ENCODE measurements at regions not wholly inside any gene's neighbourhood (a gene's known extent, or its start where the extent isn't known, plus 50 kb on each side); places are given as distances from the start of the nearest gene placed in this dataset.

GRCh38 chr16:86410081-86410480 is 100.2 kb upstream of the FOXF1 start:
- Histone ChIP-seq H3K4me2 (ENCODE audit: control insufficient read depth, extremely low read depth, insufficient read depth, low read depth, low read length) (no peak overlapping the region), H3K36me3 (ENCODE audit: control insufficient read depth in 2 of 2, extremely low read depth in 1 of 2, insufficient read depth in 2 of 2, low read length in 2 of 2) (no peaks in the 10 kb centered on the region), H3K9me1 (ENCODE audit: control insufficient read depth, extremely low read depth, insufficient read depth, low read length) (no peaks in the 10 kb centered on the region), H3K27me3 (ENCODE audit: control insufficient read depth, extremely low read depth, insufficient read depth, low read length) (no peaks in the 10 kb centered on the region), H3K4me1 (ENCODE audit: control insufficient read depth, extremely low read depth, insufficient read depth, low read length) (no peaks in the 10 kb centered on the region), H3K27ac (ENCODE audit: control insufficient read depth, insufficient read depth, low read length) (no peak overlapping the region), H4K20me1 (ENCODE audit: control insufficient read depth, extremely low read depth, insufficient read depth, low read length) (no peaks in the 10 kb centered on the region), H2AFZ (ENCODE audit: control insufficient read depth, low read length) (no peak overlapping the region), H3K9me3 (ENCODE audit: control insufficient read depth, low read depth, low read length) (no peaks in the 10 kb centered on the region), H3K4me3 (ENCODE audit: control insufficient read depth in 2 of 3, extremely low read depth in 1 of 3, insufficient read depth in 2 of 3, low read depth in 1 of 3, low read length in 3 of 3) (no peak overlapping the region), H3K79me2 (ENCODE audit: control insufficient read depth, insufficient read depth, low read length) (no peaks in the 10 kb centered on the region), H3K9ac (ENCODE audit: control insufficient read depth, extremely low read depth, insufficient read depth, low read length) (no peak overlapping the region)
- DNase-seq (ENCODE audit: low read depth, low spot score) = no peak
- TF ChIP-seq CTCF (optimal IDR thresholded peaks at IDR 0.05 in 1 of 3, IDR thresholded peaks at IDR 0.05 in 1 of 3, conservative IDR thresholded peaks at IDR 0.05 in 1 of 3; ENCODE audit: extremely low read depth in 1 of 3, insufficient read depth in 2 of 3, low read length in 3 of 3) = no peak
- TF ChIP-seq EZH2 (IDR thresholded peaks at IDR 0.05; ENCODE audit: low read length) = no peak
- dilution Hi-C loops (cut with MboI; ENCODE audit: extremely low pct_ligation_motif_present, low sequenced_read_pairs) = no loop called here
- FAIRE-seq = no peak

- dilution Hi-C loops (cut with MboI; ENCODE audit: extremely low pct_ligation_motif_present, low sequenced_read_pairs) = no loop called here
Measured at GRCh38 chr16:86410529-86410928, 99.8 kb upstream of the FOXF1 start.

More at GRCh38 chr16:86410529-86410928, 99.8 kb upstream of the FOXF1 start:
- DNase-seq (ENCODE audit: low read depth, low spot score) (no peak), FAIRE-seq (no peak)
- H3K36me3 ChIP-seq (ENCODE audit: control insufficient read depth in 2 of 2, extremely low read depth in 1 of 2, insufficient read depth in 2 of 2, low read length in 2 of 2) = no peaks in the 10 kb centered on the region
- no peaks in the 10 kb centered on the region for H3K9me1 ChIP-seq (ENCODE audit: control insufficient read depth, extremely low read depth, insufficient read depth, low read length)
- no peak overlapping the region for H3K9ac ChIP-seq (ENCODE audit: control insufficient read depth, extremely low read depth, insufficient read depth, low read length)
- H3K9me3 ChIP-seq (ENCODE audit: control insufficient read depth, low read depth, low read length) = no peaks in the 10 kb centered on the region
- no peaks in the 10 kb centered on the region for H3K4me1 ChIP-seq (ENCODE audit: control insufficient read depth, extremely low read depth, insufficient read depth, low read length)
- H2AFZ ChIP-seq (ENCODE audit: control insufficient read depth, low read length) = no peak overlapping the region
- TF ChIP-seq CTCF (optimal IDR thresholded peaks at IDR 0.05 in 1 of 3, IDR thresholded peaks at IDR 0.05 in 1 of 3, conservative IDR thresholded peaks at IDR 0.05 in 1 of 3; ENCODE audit: extremely low read depth in 1 of 3, insufficient read depth in 2 of 3, low read length in 3 of 3) (no peak), EZH2 (IDR thresholded peaks at IDR 0.05; ENCODE audit: low read length) (no peak)
- no peak overlapping the region for H3K4me3 ChIP-seq (ENCODE audit: control insufficient read depth in 2 of 3, extremely low read depth in 1 of 3, insufficient read depth in 2 of 3, low read depth in 1 of 3, low read length in 3 of 3)
- H3K27ac ChIP-seq (ENCODE audit: control insufficient read depth, insufficient read depth, low read length) = no peak overlapping the region
- H4K20me1 ChIP-seq (ENCODE audit: control insufficient read depth, extremely low read depth, insufficient read depth, low read length) = no peaks in the 10 kb centered on the region
- no peak overlapping the region for H3K4me2 ChIP-seq (ENCODE audit: control insufficient read depth, extremely low read depth, insufficient read depth, low read depth, low read length)
- no peaks in the 10 kb centered on the region for H3K27me3 ChIP-seq (ENCODE audit: control insufficient read depth, extremely low read depth, insufficient read depth, low read length)
- H3K79me2 ChIP-seq (ENCODE audit: control insufficient read depth, insufficient read depth, low read length) = no peaks in the 10 kb centered on the region

Measured in keratinocyte (primary cell).